Thyroid gland (tissue), 4 donors: ENCODE measurements at regions not wholly inside any gene's neighbourhood (a gene's known extent, or its start where the extent isn't known, plus 50 kb on each side); places are given as distances from the start of the nearest gene placed in this dataset.

ENCODE experiments used
- DNase-seq, 2 donors: peaks; one replicate each; pipeline ENCODE4 v3.0.0-alpha.2; 2019
- H3K27ac ChIP-seq, 3 donors: fragments of 200-600 bp; sonication (generic); 1 replicate in 2 of 3; 2 replicates in 1 of 3; pipeline ENCODE4 v1.5.1; 2016 to 2019; ENCODE audit warnings: mild to moderate bottlenecking in 1 of 3, moderate library complexity in 1 of 3
- H3K27me3 ChIP-seq: fragments of 200-600 bp; sonication (generic); one replicate; pipeline ENCODE4 v1.5.1; 2019
- H3K36me3 ChIP-seq, 2 donors: fragments of 200-600 bp; sonication (generic); one replicate each; pipeline ENCODE4 v1.5.1; 2016 to 2019
- H3K4me1 ChIP-seq, 2 donors: fragments of 200-600 bp; sonication (generic); one replicate each; pipeline ENCODE4 v1.5.1; 2017 to 2019
- H3K4me3 ChIP-seq, 3 donors: fragments of 200-600 bp; sonication (generic); replicated peaks in 1 of 3; 1 replicate in 2 of 3; 2 replicates in 1 of 3; pipeline ENCODE4 v1.5.1; 2016; ENCODE audit warnings: mild to moderate bottlenecking in 1 of 3
- H3K9me3 ChIP-seq: fragments of 200-600 bp; sonication (generic); one replicate; pipeline ENCODE4 v1.5.1; 2017
- POLR2A ChIP-seq, 2 donors: fragments of 450-650 bp; IDR thresholded peaks; one replicate each; pipeline ENCODE4 v1.6.1; 2017; ENCODE audit warnings: antibody characterized with exemption in 2 of 2, mild to moderate bottlenecking in 2 of 2, moderate library complexity in 1 of 2
- WGBS, 2 donors: methylation state at CpG; one replicate each; pipeline ENCODE4 v1.1.5; 2017; 5-methylcytosine and 5-hydroxymethylcytosine counted together
- intact Hi-C: fragments of 100-400 bp; cut with DNase I; formaldehyde crosslinking; loops from one replicate; pipeline ENCODE4 v1.15.1; 2023
- TF ChIP-seq, protein P1 (sequence below), 6 experiments: fragments of 200-600 bp in 3 of 6; fragments of 450-650 bp in 3 of 6; sonication (generic) in 3 of 6; IDR thresholded peaks; one replicate each; pipeline ENCODE4 v1.5.1; 2016 to 2019; ENCODE audit warnings: antibody characterized with exemption in 6 of 6, mild to moderate bottlenecking in 2 of 6, inconsistent platforms in 1 of 6, moderate library complexity in 1 of 6

DNA sequence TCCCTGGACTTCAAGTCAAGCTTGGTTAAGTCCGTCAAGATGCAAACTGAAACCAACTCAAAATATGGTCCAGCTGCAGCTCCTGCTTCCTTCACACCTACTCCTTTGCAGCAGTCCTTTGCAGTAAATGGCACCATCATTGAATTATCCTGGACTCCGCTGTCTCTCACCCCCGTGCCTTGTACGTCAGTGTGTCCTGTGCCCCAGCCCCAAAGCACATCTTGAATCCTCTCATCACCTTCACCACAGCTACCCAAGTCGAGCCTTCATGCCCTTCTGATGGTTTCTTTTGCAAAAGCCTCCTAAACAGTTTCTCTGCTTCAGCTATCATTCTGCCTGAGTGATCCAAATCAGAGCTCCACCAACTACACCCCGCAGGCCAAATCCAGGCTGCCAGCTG is 88.4 kb upstream of the LEP start:
- WGBS, 2 donors, result 79 to 88% methylated on average over 6 of the region's 6 CpGs

DNA sequence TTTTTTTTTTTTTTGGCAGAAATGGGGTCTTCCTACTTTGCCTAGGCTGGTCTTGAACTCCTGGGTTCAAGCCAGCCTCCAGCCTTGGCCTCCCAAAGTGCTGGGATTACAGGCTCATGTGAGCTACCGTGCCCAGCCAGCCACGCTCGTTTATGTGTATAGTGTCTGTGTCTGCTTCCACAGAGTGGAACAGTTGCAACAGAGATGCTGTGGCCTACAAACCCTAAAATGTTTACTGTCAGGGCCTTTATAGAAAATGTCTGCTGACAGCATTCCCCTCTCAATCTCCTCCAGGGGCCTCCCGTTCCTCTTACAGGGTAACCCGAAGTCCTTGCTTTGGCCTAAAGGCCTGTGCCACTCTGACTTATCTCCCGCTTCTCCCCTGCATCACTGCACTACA is 87.6 kb upstream of the LEP start:
- WGBS, 2 donors, result 85 to 93% methylated on average over 6 of the region's 6 CpGs

More for the DNA sequence above, 88.4 kb upstream of the LEP start:
- TF ChIP-seq, protein P1, sequence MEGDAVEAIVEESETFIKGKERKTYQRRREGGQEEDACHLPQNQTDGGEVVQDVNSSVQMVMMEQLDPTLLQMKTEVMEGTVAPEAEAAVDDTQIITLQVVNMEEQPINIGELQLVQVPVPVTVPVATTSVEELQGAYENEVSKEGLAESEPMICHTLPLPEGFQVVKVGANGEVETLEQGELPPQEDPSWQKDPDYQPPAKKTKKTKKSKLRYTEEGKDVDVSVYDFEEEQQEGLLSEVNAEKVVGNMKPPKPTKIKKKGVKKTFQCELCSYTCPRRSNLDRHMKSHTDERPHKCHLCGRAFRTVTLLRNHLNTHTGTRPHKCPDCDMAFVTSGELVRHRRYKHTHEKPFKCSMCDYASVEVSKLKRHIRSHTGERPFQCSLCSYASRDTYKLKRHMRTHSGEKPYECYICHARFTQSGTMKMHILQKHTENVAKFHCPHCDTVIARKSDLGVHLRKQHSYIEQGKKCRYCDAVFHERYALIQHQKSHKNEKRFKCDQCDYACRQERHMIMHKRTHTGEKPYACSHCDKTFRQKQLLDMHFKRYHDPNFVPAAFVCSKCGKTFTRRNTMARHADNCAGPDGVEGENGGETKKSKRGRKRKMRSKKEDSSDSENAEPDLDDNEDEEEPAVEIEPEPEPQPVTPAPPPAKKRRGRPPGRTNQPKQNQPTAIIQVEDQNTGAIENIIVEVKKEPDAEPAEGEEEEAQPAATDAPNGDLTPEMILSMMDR (IDR thresholded peaks at IDR 0.05), result no peak
- no peak for TF ChIP-seq POLR2A (IDR thresholded peaks at IDR 0.05)
- DNase-seq, result no peak
- Histone ChIP-seq H3K4me3 (no peak overlapping the region), H3K27me3 (no peaks in the 10 kb centered on the region), H3K9me3 (no peaks in the 10 kb centered on the region), H3K27ac (no peak overlapping the region), H3K4me1 (no peaks in the 10 kb centered on the region), H3K36me3 (no peaks in the 10 kb centered on the region)
- intact Hi-C loops, result no loop called here

DNA sequence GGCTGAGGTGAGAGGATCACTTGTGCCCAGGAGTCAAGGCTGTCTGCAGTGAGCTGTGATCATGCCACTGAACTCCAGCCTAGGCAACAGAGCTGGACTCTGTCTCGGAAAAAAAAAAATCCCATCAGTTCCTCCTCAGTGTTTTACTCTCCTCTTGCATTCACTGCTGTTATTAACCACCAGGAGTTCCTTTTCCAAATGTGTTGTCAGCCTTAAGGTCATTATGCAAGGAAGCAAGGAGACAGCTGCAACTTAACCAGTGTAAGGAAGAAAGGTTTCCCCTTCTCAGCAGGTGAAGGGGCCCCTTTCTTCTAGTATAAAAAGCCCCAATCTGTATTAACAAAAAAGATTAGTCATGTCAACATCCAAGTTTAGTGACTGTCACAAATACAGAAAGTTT is 86.6 kb upstream of the LEP start:
- intact Hi-C loops, result no loop called here
- Histone ChIP-seq H3K27me3 (no peaks in the 10 kb centered on the region), H3K4me1 (no peaks in the 10 kb centered on the region), H3K9me3 (no peaks in the 10 kb centered on the region), H3K4me3 (no peak overlapping the region), H3K36me3 (no peaks in the 10 kb centered on the region), H3K27ac (no peak overlapping the region)
- TF ChIP-seq, protein P1 (IDR thresholded peaks at IDR 0.05), result no peak
- no peak for TF ChIP-seq POLR2A (IDR thresholded peaks at IDR 0.05)
- no peak for DNase-seq
- 92 to 100% methylated on average over 1 of the region's 1 CpG for WGBS, 2 donors

More for the DNA sequence above, 87.6 kb upstream of the LEP start:
- intact Hi-C loops, result no loop called here
- DNase-seq, result no peak
- Histone ChIP-seq H3K4me1 (no peaks in the 10 kb centered on the region), H3K36me3 (no peaks in the 10 kb centered on the region), H3K4me3 (no peak overlapping the region), H3K27me3 (no peaks in the 10 kb centered on the region), H3K27ac (no peak overlapping the region), H3K9me3 (no peaks in the 10 kb centered on the region)
- TF ChIP-seq POLR2A (IDR thresholded peaks at IDR 0.05), result no peak
- TF ChIP-seq, protein P1 (IDR thresholded peaks at IDR 0.05), result no peak

DNA sequence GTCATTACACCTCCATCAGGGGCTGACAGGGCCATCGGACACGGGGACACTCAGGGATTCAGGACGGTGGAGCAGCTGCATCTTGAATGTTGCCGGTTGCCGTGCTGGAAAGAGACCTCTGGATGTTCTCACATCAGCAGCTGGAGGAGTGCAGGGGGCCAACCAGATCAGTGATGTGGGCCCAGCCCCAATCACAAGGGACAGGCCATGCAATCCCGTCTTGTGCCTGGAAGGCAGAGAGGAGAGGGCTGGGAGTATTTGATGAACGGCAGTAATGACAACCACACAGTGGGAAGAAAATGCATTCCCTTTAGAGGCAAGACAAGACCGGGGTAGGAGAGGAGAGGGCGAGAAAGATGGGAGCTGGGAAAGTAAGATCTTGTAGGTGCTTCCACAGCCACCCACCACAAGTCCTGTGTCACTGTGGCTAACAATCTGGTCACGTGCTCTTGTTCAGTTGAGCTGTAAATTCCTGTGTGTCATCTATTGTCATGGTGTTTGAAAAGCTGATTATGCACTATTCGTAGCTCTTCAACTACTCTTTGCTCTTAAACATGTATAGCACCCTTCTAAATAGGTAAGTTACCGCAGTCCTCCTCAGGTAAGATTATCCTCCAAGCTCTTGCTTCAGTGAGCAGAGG is 85.9 kb upstream of the LEP start:
- TF ChIP-seq, protein P1 (IDR thresholded peaks at IDR 0.05), result no peak
- TF ChIP-seq POLR2A (IDR thresholded peaks at IDR 0.05), result no peak
- Histone ChIP-seq H3K4me3 (no peak overlapping the region), H3K9me3 (no peaks in the 10 kb centered on the region), H3K27me3 (no peaks in the 10 kb centered on the region), H3K27ac (no peak overlapping the region), H3K36me3 (no peaks in the 10 kb centered on the region), H3K4me1 (no peaks in the 10 kb centered on the region)
- DNase-seq, result no peak
- 49 to 67% methylated on average over 7 to 12 of the region's 12 CpGs for WGBS, 2 donors
- intact Hi-C loops, result no loop called here

DNA sequence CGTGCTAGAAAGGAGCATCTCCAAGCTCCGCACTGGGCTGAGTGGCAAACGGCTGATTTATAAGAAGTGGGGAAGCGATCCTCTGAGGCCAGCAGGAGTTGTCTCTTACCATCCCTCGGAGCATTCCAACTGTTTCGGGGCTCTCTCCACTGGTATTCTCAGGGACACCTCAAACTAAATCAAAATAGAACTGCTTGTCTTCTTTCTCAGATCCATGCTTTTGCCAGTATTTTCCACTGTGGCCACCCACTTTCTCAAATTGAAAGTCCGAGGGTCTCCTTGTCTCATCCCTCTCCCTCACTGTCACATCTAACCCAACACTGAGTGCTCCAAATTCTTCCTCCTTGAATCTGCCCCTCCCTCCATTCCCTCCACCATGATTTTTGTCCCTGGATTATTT is 83.2 kb upstream of the LEP start:
- no peak for TF ChIP-seq POLR2A (IDR thresholded peaks at IDR 0.05)
- TF ChIP-seq, protein P1 (IDR thresholded peaks at IDR 0.05), result no peak
- H3K9me3 ChIP-seq, result no peaks in the 10 kb centered on the region
- 80% methylated on average over 7 of the region's 7 CpGs for WGBS, 2 donors
- DNase-seq, result no peak
- H3K27ac ChIP-seq, result no peak overlapping the region
- intact Hi-C loops, result no loop called here
- H3K4me1 ChIP-seq, result no peaks in the 10 kb centered on the region
- no peaks in the 10 kb centered on the region for H3K27me3 ChIP-seq
- H3K36me3 ChIP-seq, result no peaks in the 10 kb centered on the region
- no peak overlapping the region for H3K4me3 ChIP-seq
